OCI-LY3 (cell line): ENCODE measurements at regions not wholly inside any gene's neighbourhood (a gene's known extent, or its start where the extent isn't known, plus 50 kb on each side); places are given as distances from the start of the nearest gene placed in this dataset.

Source experiments
- H2AFZ ChIP-seq: fragments of 200-600, 300-600 bp; shearing (Covaris generic); 2 replicates; pipeline ENCODE4 v1.6.0; 2014; ENCODE audit warnings: antibody characterized with exemption, low read depth, low read length
- H3K27ac ChIP-seq: fragments of 200-600, 300-600 bp; sonication (generic); 2 replicates; pipeline ENCODE4 v1.5.1; 2014; ENCODE audit warnings: mild to moderate bottlenecking, low read length, moderate library complexity, mixed read lengths
- H3K27me3 ChIP-seq: fragments of 200-600, 300-600 bp; sonication (generic); 2 replicates; pipeline ENCODE4 v1.6.1; 2014; ENCODE audit warnings: low read depth, low read length, mixed read lengths
- H3K36me3 ChIP-seq: fragments of 200-600, 300-600 bp; sonication (generic); replicated peaks from 2 replicates; pipeline ENCODE3; 2014; ENCODE audit warnings: low read depth, low read length, mixed read lengths
- H3K4me1 ChIP-seq: fragments of 300-600, 200-600 bp; sonication (generic); 2 replicates; pipeline ENCODE4 v1.6.1; 2014; ENCODE audit warnings: low read length, mixed read lengths
- H3K4me2 ChIP-seq: fragments of 200-600, 300-600 bp; sonication (generic); 2 replicates; pipeline ENCODE4 v1.6.1; 2014; ENCODE audit warnings: low read length, mixed read lengths
- H3K4me3 ChIP-seq: fragments of 300-600, 200-600 bp; sonication (generic); 2 replicates; pipeline ENCODE4 v1.5.1; 2014; ENCODE audit warnings: antibody characterized with exemption, mild to moderate bottlenecking, low read length, moderate library complexity
- H3K79me2 ChIP-seq: fragments of 300-600, 200-600 bp; shearing (Covaris generic); 2 replicates; pipeline ENCODE4 v1.6.1; 2014; ENCODE audit warnings: mild to moderate bottlenecking, low read length, mixed read lengths
- H3K9ac ChIP-seq: fragments of 300-600, 200-600 bp; shearing (Covaris generic); 2 replicates; pipeline ENCODE4 v1.6.0; 2014; ENCODE audit warnings: mild to moderate bottlenecking, low read length, moderate library complexity
- H3K9me3 ChIP-seq: fragments of 200-600, 300-600 bp; shearing (Covaris generic); 2 replicates; pipeline ENCODE4 v1.6.1; 2014; ENCODE audit warnings: low read length, mixed read lengths; ENCODE audit not compliant: insufficient read depth
- H4K20me1 ChIP-seq: fragments of 200-600, 300-600 bp; sonication (generic); 2 replicates; pipeline ENCODE4 v1.6.1; 2016; ENCODE audit warnings: low read length, mixed read lengths; ENCODE audit not compliant: insufficient read depth
- EZH2phosphoT487 ChIP-seq: fragments of 200-600 bp; shearing (Covaris generic); IDR thresholded peaks from 2 replicates; pipeline ENCODE4 v1.6.1; 2018; ENCODE audit warnings: antibody characterized with exemption, mixed run types, low read depth
- TF ChIP-seq, protein P1 (sequence below): fragments of 200-600, 300-600 bp; sonication (generic); IDR thresholded peaks from 2 replicates; pipeline ENCODE4 v1.5.1; 2014; ENCODE audit warnings: antibody characterized with exemption, low read length, low read depth

DNA sequence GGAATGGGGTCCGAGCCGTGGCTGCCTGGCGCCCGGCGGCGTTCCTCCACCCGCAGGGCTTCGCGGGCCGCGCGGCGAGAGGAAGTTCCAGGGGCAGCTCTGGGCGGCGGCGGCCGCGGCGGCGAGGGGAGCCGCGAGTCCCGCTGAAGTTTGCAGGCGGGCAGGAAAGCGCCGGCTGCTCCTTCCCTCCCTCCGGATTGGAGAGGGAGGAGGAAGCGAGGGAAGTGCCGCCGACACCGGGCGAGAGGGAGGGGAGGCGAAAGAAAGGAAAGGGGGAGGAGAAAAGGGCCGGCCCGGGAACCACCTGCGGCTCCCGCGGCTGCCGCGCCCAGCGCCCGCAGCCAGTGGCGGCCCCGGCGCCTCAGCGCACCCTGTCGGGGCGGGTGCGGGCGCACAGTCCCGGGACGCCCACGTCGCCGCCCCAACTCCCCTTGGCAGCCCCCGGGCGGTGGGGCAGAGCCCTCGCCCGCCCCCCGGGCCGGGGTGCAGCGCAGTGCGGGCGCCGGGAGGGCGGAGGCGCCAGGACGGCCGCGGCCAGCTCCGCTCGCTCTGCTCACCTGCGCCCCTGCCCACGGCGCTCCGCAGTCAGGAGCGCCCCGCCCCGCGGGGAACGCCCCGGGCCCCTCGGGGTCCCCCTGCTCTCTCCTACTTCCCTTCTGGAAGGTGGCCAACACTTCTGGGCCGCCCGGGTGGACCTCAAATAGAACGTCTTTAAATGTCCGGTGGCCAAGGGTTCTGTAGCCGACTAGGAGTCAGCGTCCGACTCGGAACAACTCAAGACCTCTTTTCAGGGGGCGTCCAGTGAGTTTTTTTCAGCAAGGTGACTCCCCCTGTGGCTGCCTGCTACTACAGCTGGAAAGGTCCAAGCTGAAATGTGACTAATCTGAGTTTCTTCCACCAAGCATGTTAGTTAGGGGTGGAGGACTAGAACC, 80.3 kb upstream of the CCDC28A start:
- H3K9me3 ChIP-seq = no peaks in the 10 kb centered on the region
- peak overlapping the region; percentile 45 for H3K9ac ChIP-seq
- no peaks in the 10 kb centered on the region for H3K36me3 ChIP-seq
- TF ChIP-seq EZH2phosphoT487 = no peak
- TF ChIP-seq, protein P1, sequence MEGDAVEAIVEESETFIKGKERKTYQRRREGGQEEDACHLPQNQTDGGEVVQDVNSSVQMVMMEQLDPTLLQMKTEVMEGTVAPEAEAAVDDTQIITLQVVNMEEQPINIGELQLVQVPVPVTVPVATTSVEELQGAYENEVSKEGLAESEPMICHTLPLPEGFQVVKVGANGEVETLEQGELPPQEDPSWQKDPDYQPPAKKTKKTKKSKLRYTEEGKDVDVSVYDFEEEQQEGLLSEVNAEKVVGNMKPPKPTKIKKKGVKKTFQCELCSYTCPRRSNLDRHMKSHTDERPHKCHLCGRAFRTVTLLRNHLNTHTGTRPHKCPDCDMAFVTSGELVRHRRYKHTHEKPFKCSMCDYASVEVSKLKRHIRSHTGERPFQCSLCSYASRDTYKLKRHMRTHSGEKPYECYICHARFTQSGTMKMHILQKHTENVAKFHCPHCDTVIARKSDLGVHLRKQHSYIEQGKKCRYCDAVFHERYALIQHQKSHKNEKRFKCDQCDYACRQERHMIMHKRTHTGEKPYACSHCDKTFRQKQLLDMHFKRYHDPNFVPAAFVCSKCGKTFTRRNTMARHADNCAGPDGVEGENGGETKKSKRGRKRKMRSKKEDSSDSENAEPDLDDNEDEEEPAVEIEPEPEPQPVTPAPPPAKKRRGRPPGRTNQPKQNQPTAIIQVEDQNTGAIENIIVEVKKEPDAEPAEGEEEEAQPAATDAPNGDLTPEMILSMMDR = no peak
- peak overlapping the region; percentile 17 for H2AFZ ChIP-seq
- H3K79me2 ChIP-seq = no peaks in the 10 kb centered on the region
- no peaks in the 10 kb centered on the region for H4K20me1 ChIP-seq
- peak overlapping the region; percentile 80 for H3K4me3 ChIP-seq
- H3K27ac ChIP-seq = no peak overlapping the region
- peak overlapping the region; percentile 92 for H3K4me2 ChIP-seq
- H3K4me1 ChIP-seq = peaks cover 5% of the 10 kb centered on the region
- H3K27me3 ChIP-seq = peaks cover 3% of the 10 kb centered on the region; the same call in 1 of the 2 replicates

DNA sequence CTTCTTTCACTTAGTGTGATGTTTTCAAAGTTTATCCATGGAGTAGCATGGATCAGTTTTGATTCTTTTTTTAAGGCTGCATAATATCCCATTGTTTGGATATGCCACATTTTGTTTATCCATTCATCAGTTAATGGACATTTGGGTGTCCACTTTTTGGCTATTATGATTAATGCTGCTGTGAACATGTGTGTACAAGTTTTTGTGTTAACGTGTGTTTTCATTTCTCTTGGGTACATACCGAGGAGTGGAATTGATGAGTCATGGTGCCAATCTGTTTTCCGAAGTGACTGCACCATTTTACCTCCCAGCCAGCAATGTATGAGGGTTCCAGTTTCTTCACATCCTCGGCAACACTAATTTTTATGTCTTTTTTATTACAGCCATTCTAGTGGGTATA, 78.4 kb upstream of the CCDC28A start:
- Histone ChIP-seq H3K9ac (no peak overlapping the region), H3K4me3 (no peak overlapping the region), H2AFZ (no peak overlapping the region), H3K4me2 (no peak overlapping the region), H3K27me3 (peaks cover 3% of the 10 kb centered on the region; the same call in 1 of the 2 replicates), H4K20me1 (no peaks in the 10 kb centered on the region), H3K79me2 (no peaks in the 10 kb centered on the region), H3K9me3 (no peaks in the 10 kb centered on the region), H3K27ac (no peak overlapping the region), H3K36me3 (no peaks in the 10 kb centered on the region), H3K4me1 (peaks cover 5% of the 10 kb centered on the region)
- TF ChIP-seq, protein P1 = no peak
- no peak for TF ChIP-seq EZH2phosphoT487

DNA sequence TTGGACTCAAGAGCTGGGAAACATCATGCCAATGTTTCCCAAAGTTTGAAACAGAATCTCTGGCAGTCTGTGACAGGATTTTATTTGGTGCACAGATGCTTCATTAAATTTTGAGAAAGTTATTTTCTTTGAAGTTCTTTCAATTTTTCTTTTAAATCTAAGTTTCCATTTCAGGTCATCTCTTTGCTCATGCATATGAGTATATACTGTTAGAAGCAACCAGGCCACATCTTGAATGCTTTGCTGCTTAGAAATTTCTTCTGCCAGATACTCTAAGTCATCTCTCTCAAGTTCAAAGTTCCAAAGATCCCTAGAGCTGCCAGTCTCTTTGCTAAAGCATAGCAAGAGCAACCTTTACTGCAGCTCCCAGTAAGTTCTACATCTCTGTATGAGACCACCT, 59.1 kb upstream of the CCDC28A start:
- Histone ChIP-seq H3K27ac (no peak overlapping the region), H3K4me1 (peaks cover 9% of the 10 kb centered on the region), H3K79me2 (no peaks in the 10 kb centered on the region), H3K9me3 (no peaks in the 10 kb centered on the region), H3K27me3 (no peaks in the 10 kb centered on the region), H3K36me3 (no peaks in the 10 kb centered on the region), H4K20me1 (no peaks in the 10 kb centered on the region), H3K9ac (no peak overlapping the region), H3K4me3 (no peak overlapping the region), H3K4me2 (no peak overlapping the region), H2AFZ (no peak overlapping the region)
- no peak for TF ChIP-seq EZH2phosphoT487
- TF ChIP-seq, protein P1 = no peak

DNA sequence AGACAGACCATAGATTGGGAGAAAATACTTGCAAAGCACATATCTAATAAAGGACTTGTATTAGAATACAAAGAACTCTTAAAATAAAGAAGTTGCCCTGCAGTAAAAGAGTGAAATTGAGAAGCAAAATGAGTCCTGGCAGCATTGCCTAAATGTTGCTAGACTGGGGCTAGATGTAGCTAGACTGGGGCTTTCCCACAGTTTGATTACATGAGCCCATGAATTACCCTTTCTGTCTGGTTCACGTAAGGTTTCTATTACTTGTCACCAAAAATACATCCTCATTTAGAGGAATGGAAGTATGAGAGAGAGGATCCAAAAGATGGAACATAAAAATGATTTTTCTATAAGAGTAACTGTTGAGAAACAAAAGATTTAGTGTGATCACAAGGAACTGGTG, 57.6 kb upstream of the CCDC28A start:
- no peak overlapping the region for H3K9ac ChIP-seq
- TF ChIP-seq, protein P1 = no peak
- TF ChIP-seq EZH2phosphoT487 = no peak
- no peak overlapping the region for H3K4me3 ChIP-seq
- H3K27me3 ChIP-seq = no peaks in the 10 kb centered on the region
- peaks cover 14% of the 10 kb centered on the region for H3K4me1 ChIP-seq
- no peaks in the 10 kb centered on the region for H4K20me1 ChIP-seq
- no peaks in the 10 kb centered on the region for H3K79me2 ChIP-seq
- H3K27ac ChIP-seq = no peak overlapping the region
- H2AFZ ChIP-seq = no peak overlapping the region
- no peaks in the 10 kb centered on the region for H3K9me3 ChIP-seq
- no peak overlapping the region for H3K4me2 ChIP-seq
- no peaks in the 10 kb centered on the region for H3K36me3 ChIP-seq
